ENCODE measurements at regions not wholly inside any gene's neighbourhood (a gene's known extent, or its start where the extent isn't known, plus 50 kb on each side); places are given as distances from the start of the nearest gene placed in this dataset.

GRCh38 chr9:82260691-82261090, 272.1 kb downstream of the SPATA31D1 start:
- Histone ChIP-seq H3K27me3 (no peaks in the 10 kb centered on the region), H3K9me3 (no peaks in the 10 kb centered on the region), H3K4me1 (no peaks in the 10 kb centered on the region), H3K36me3 (ENCODE audit: low read depth, missing control alignments) (no peaks in the 10 kb centered on the region), H3K27ac (no peak overlapping the region), H3K4me3 (no peak overlapping the region)
- WGBS, 2 donors = 77 to 79% methylated on average over 2 of the region's 2 CpGs
- intact Hi-C loops (cut with DNase I; ENCODE audit: low total_unique reads) = no loop called here
- TF ChIP-seq POLR2A (IDR thresholded peaks at IDR 0.05) = no peak
- TF ChIP-seq CTCF (IDR thresholded peaks at IDR 0.05) = no peak
- no peak for DNase-seq

GRCh38 chr9:82263619-82264018, 275.0 kb downstream of the SPATA31D1 start:
- Histone ChIP-seq H3K4me3 (no peak overlapping the region), H3K9me3 (no peaks in the 10 kb centered on the region), H3K27ac (no peak overlapping the region), H3K27me3 (no peaks in the 10 kb centered on the region), H3K4me1 (no peaks in the 10 kb centered on the region), H3K36me3 (ENCODE audit: low read depth, missing control alignments) (no peaks in the 10 kb centered on the region)
- intact Hi-C loops (cut with DNase I; ENCODE audit: low total_unique reads) = no loop called here
- DNase-seq = no peak
- 79 to 86% methylated on average over 1 of the region's 1 CpG for WGBS, 2 donors
- TF ChIP-seq CTCF (IDR thresholded peaks at IDR 0.05) (no peak), POLR2A (IDR thresholded peaks at IDR 0.05) (no peak)

GRCh38 chr9:82271106-82271561, 282.6 kb downstream of the SPATA31D1 start:
- Histone ChIP-seq H3K36me3 (ENCODE audit: low read depth, missing control alignments) (no peaks in the 10 kb centered on the region), H3K9me3 (no peaks in the 10 kb centered on the region), H3K27ac (no peak overlapping the region), H3K4me3 (no peak overlapping the region), H3K27me3 (no peaks in the 10 kb centered on the region), H3K4me1 (no peaks in the 10 kb centered on the region)
- no peak for DNase-seq
- 46 to 59% methylated on average over 1 of the region's 1 CpG for WGBS, 2 donors
- TF ChIP-seq CTCF (IDR thresholded peaks at IDR 0.05) = no peak
- no peak for TF ChIP-seq POLR2A (IDR thresholded peaks at IDR 0.05)
- intact Hi-C loops (cut with DNase I; ENCODE audit: low total_unique reads) = no loop called here

- no peak for DNase-seq
- intact Hi-C loops (cut with DNase I; ENCODE audit: low total_unique reads) = no loop called here
- Histone ChIP-seq H3K4me3 (no peak overlapping the region), H3K27ac (no peak overlapping the region), H3K9me3 (no peaks in the 10 kb centered on the region), H3K4me1 (no peaks in the 10 kb centered on the region), H3K36me3 (ENCODE audit: low read depth, missing control alignments) (no peaks in the 10 kb centered on the region), H3K27me3 (no peaks in the 10 kb centered on the region)
- TF ChIP-seq POLR2A (IDR thresholded peaks at IDR 0.05) (no peak), CTCF (IDR thresholded peaks at IDR 0.05) (no peak)
- WGBS, 2 donors = 67 to 68% methylated on average over 1 of the region's 1 CpG
Observed at GRCh38 chr9:82273121-82273520, 284.5 kb downstream of the SPATA31D1 start.

GRCh38 chr9:82275258-82275927, 286.8 kb downstream of the SPATA31D1 start:
- no peaks in the 10 kb centered on the region for H3K4me1 ChIP-seq
- TF ChIP-seq CTCF (IDR thresholded peaks at IDR 0.05) (no peak), POLR2A (IDR thresholded peaks at IDR 0.05) (no peak)
- no peaks in the 10 kb centered on the region for H3K36me3 ChIP-seq (ENCODE audit: low read depth, missing control alignments)
- no peaks in the 10 kb centered on the region for H3K9me3 ChIP-seq
- DNase-seq = no peak
- H3K27ac ChIP-seq = no peak overlapping the region
- WGBS, 2 donors = 69 to 77% methylated on average over 6 of the region's 6 CpGs
- intact Hi-C loops (cut with DNase I; ENCODE audit: low total_unique reads) = no loop called here
- no peak overlapping the region for H3K4me3 ChIP-seq
- no peaks in the 10 kb centered on the region for H3K27me3 ChIP-seq

Data from testis (tissue), 2 donors.